Lung (tissue), 11 donors: ENCODE measurements at regions not wholly inside any gene's neighbourhood (a gene's known extent, or its start where the extent isn't known, plus 50 kb on each side); places are given as distances from the start of the nearest gene placed in this dataset.

Experiments used
- ATAC-seq: fragments of 200-7000 bp; cut with Tn5 transposase; one replicate; pipeline ENCODE4 v1.9.1; 2020; ENCODE audit warnings: moderate number of reproducible peaks; ENCODE audit not compliant: insufficient read depth, low FRiP score
- DNase-seq, 3 donors: peaks; one replicate each; pipeline ENCODE4 v3.0.0-alpha.2; 2013 to 2017
- H3K27ac ChIP-seq, 2 donors: one replicate each; pipeline ENCODE4 v1.5.1; 2013; ENCODE audit warnings: mild to moderate bottlenecking in 2 of 2, moderate library complexity in 2 of 2, control low read depth in 1 of 2, inconsistent platforms in 1 of 2, low read depth in 1 of 2, low read length in 1 of 2
- H3K27me3 ChIP-seq, 3 donors: one replicate each; pipeline ENCODE4 v1.5.1; 2013; ENCODE audit warnings: low read length in 2 of 3; ENCODE audit not compliant: control insufficient read depth in 3 of 3, insufficient read depth in 3 of 3
- H3K36me3 ChIP-seq, 4 donors: one replicate each; pipeline ENCODE4 v1.5.1; 2013; ENCODE audit warnings: low read length in 4 of 4, mild to moderate bottlenecking in 1 of 4, moderate library complexity in 1 of 4; ENCODE audit not compliant: control insufficient read depth in 4 of 4, insufficient read depth in 4 of 4
- H3K4me1 ChIP-seq, 5 donors: one replicate each; pipeline ENCODE4 v1.5.1; 2013; ENCODE audit warnings: low read length in 5 of 5, mild to moderate bottlenecking in 2 of 5, moderate library complexity in 1 of 5; ENCODE audit not compliant: control insufficient read depth in 5 of 5, insufficient read depth in 5 of 5
- H3K4me3 ChIP-seq: one replicate; pipeline ENCODE4 v1.5.1; 2013; ENCODE audit warnings: mild to moderate bottlenecking, control low read depth, moderate library complexity
- H3K9ac ChIP-seq, 2 donors: one replicate each; pipeline ENCODE4 v1.5.1; 2013; ENCODE audit warnings: low read length in 2 of 2, control low read depth in 1 of 2; ENCODE audit not compliant: insufficient read depth in 1 of 2
- H3K9me3 ChIP-seq, 4 donors: one replicate each; pipeline ENCODE4 v1.5.1; 2013; ENCODE audit warnings: low read length in 3 of 4, mild to moderate bottlenecking in 1 of 4, moderate library complexity in 1 of 4; ENCODE audit not compliant: control insufficient read depth in 4 of 4, insufficient read depth in 3 of 4
- WGBS, 2 donors: extraction: QIAGEN DNeasy Blood & Tissue Kit; methylation state at CpG; one replicate each; pipeline ENCODE4 v1.1.7; 2013; 5-methylcytosine and 5-hydroxymethylcytosine counted together
- TF ChIP-seq, protein P1 (sequence below): IDR thresholded peaks from 2 replicates; pipeline ENCODE4 v1.5.1; 2012; ENCODE audit warnings: mild to moderate bottlenecking; ENCODE audit errors: control extremely low read depth, extremely low read depth
- donor health status: control.
- donor health status: control.
- donor health status: Bipolar disorder and iron deficiency.
- donor health status: healthy.
- donor health status: DM: yes; HTN: yes; CAD: no.

DNA sequence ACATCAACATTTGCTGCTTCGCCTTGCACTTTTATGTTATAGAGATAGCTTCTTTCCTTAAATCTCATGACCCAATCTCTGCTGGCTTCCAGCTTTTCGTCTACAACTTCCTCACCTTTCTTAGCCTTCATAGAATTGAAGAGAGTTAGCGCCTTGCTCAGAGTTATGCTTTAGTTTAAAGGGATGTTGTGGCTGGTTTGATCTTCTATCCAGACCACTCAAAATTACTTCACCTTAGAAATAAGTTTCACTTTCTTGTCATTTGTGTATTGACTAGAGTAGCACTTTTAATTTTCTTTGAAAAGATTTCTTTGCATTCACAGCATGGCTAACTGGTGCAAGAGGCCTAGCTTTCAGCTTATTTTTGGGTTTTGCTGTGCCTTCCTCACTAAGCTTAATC lies 414.2 kb downstream of the ZNF608 start:
- 91 to 93% methylated on average over 3 of the region's 3 CpGs for WGBS, 2 donors
- Histone ChIP-seq H3K27me3 (no peaks in the 10 kb centered on the region), H3K4me1 (peaks cover 0 to 4% (median 0%) of the 10 kb centered on the region in 5 donors), H3K36me3 (no peaks in the 10 kb centered on the region), H3K9me3 (peaks cover 0 to 9% (median 0%) of the 10 kb centered on the region in 4 donors), H3K27ac (no peak overlapping the region), H3K4me3 (no peak overlapping the region), H3K9ac (no peak overlapping the region)
- ATAC-seq (no peak), DNase-seq (no peak)
- TF ChIP-seq, protein P1, sequence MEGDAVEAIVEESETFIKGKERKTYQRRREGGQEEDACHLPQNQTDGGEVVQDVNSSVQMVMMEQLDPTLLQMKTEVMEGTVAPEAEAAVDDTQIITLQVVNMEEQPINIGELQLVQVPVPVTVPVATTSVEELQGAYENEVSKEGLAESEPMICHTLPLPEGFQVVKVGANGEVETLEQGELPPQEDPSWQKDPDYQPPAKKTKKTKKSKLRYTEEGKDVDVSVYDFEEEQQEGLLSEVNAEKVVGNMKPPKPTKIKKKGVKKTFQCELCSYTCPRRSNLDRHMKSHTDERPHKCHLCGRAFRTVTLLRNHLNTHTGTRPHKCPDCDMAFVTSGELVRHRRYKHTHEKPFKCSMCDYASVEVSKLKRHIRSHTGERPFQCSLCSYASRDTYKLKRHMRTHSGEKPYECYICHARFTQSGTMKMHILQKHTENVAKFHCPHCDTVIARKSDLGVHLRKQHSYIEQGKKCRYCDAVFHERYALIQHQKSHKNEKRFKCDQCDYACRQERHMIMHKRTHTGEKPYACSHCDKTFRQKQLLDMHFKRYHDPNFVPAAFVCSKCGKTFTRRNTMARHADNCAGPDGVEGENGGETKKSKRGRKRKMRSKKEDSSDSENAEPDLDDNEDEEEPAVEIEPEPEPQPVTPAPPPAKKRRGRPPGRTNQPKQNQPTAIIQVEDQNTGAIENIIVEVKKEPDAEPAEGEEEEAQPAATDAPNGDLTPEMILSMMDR, result no peak

DNA sequence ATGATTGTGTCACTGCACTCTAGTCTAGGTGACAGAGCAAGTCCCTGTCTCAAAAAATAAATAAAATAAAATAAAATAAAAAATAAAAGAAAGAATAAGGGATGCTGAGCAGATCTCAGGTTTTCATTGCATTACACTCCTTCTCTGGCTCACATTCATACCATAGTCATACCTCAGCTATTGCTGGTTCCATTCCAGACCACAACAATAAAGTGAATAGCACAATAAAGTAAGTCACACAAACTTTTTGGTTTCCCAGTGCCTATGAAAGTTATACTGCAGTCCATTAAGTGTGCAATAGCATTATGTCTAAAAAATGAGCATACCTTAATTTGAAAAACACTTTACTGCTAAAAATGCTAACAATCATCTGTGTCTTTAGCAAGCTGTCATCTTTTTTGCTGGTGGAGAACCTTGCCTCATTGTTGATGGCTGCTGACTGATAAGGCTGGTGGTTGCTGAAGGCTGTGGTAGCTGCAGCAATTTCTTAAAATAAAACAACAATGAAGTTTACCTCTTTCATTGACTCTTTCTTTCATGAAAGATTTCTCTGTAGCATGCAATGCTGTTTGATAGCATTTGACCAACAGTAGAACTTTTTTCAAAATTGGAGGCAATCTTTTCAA lies 415.7 kb downstream of the ZNF608 start:
- Histone ChIP-seq H3K27ac (no peak overlapping the region), H3K9me3 (peaks cover 0 to 9% (median 0%) of the 10 kb centered on the region in 4 donors), H3K9ac (no peak overlapping the region), H3K36me3 (no peaks in the 10 kb centered on the region), H3K4me3 (no peak overlapping the region), H3K27me3 (no peaks in the 10 kb centered on the region), H3K4me1 (peaks cover 0 to 4% (median 0%) of the 10 kb centered on the region in 5 donors)
- TF ChIP-seq, protein P1, result no peak
- DNase-seq (no peak), ATAC-seq (no peak)

DNA sequence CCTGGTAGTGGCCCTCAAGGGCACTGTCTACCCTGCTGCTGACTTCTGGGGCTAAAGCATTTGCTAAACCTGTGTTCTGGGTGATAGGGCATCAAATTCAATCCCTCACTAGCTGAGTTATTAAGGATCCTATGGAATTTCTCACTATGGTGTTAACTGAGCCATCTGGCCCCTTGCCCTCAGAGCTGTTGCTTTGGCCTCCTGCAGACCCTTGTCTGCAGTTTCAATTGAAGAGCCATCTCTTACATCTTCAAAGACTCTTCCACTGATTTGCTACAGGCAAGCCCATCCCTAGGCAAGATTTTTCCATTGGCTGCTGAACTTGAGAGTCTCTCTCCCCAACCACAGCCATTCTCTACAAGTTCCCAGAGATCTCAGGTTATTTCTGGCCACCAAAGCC lies 418.2 kb downstream of the ZNF608 start:
- H3K4me3 ChIP-seq, result no peak overlapping the region
- H3K27ac ChIP-seq, result no peak overlapping the region
- H3K36me3 ChIP-seq, result no peaks in the 10 kb centered on the region
- peaks cover 0 to 9% (median 0%) of the 10 kb centered on the region in 4 donors for H3K9me3 ChIP-seq
- TF ChIP-seq, protein P1, result no peak
- H3K27me3 ChIP-seq, result no peaks in the 10 kb centered on the region
- H3K4me1 ChIP-seq, result peaks cover 0 to 4% (median 0%) of the 10 kb centered on the region in 5 donors
- ATAC-seq, result no peak
- no peak overlapping the region for H3K9ac ChIP-seq
- DNase-seq, result no peak

DNA sequence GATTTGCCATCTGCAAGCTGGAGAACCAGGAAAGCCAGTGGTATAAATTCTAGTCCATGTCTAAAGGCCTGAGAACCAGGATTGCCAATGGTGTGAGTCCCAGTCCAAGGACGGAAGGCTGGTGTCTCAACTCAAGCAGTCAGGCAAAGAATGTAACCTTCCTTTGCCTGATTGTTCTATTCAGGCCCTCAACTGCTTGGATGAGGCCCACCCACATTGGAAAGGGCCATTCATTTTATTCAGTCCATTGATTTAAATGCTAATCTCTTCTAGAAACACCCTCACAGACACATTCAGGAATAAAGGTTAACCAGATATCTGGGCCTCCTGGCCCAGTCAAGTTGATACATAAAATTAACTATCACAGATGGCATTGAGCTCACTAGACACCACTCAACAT lies 427.8 kb downstream of the ZNF608 start:
- no peak overlapping the region for H3K27ac ChIP-seq
- no peaks in the 10 kb centered on the region for H3K36me3 ChIP-seq
- H3K27me3 ChIP-seq, result no peaks in the 10 kb centered on the region
- no peak overlapping the region for H3K9ac ChIP-seq
- ATAC-seq (no peak), DNase-seq (no peak)
- WGBS, 2 donors, result 93 to 96% methylated on average over 1 of the region's 1 CpG
- TF ChIP-seq, protein P1, result no peak
- H3K9me3 ChIP-seq, result peaks cover 0 to 3% (median 1%) of the 10 kb centered on the region in 4 donors
- no peaks in the 10 kb centered on the region for H3K4me1 ChIP-seq
- H3K4me3 ChIP-seq, result no peak overlapping the region
